HEK293T (cell line): ENCODE measurements at regions not wholly inside any gene's neighbourhood (a gene's known extent, or its start where the extent isn't known, plus 50 kb on each side); places are given as distances from the start of the nearest gene placed in this dataset.
"Not testable (repeated sequence)": the region's sequence is repeated elsewhere in the genome, so short reads cannot be mapped to it uniquely, and the experiment has no call there.

Experiments used
- ELF4 ChIP-seq: fragments of 450-650 bp; IDR thresholded peaks from 2 replicates; pipeline ENCODE4 v1.6.1; 2017; ENCODE audit warnings: antibody characterized with exemption
- FOXA1 ChIP-seq: fragments of 450-650 bp; IDR thresholded peaks from 2 replicates; pipeline ENCODE4 v1.6.1; 2016; ENCODE audit warnings: mild to moderate bottlenecking
- HDGF ChIP-seq: fragments of 450-650 bp; IDR thresholded peaks from 2 replicates; pipeline ENCODE4 v1.6.1; 2017; ENCODE audit warnings: antibody characterized with exemption, borderline replicate concordance
- SP1 ChIP-seq: fragments of 450-650 bp; IDR thresholded peaks from 2 replicates; pipeline ENCODE4 v1.6.1; 2017

GRCh38 chr20:25798174-25798993, 101.7 kb upstream of the ZNF337 start:
- TF ChIP-seq SP1, ELF4, FOXA1, HDGF: not testable (repeated sequence)
